GM23248 (cell line): ENCODE measurements at regions not wholly inside any gene's neighbourhood (a gene's known extent, or its start where the extent isn't known, plus 50 kb on each side); places are given as distances from the start of the nearest gene placed in this dataset.
"Not testable (repeated sequence)": the region's sequence is repeated elsewhere in the genome, so short reads cannot be mapped to it uniquely, and the experiment has no call there.

Experiments
- DNase-seq: peaks from one replicate; pipeline ENCODE4 v3.0.0-alpha.2; 2015
- H2AFZ ChIP-seq: fragments of 200-600 bp; sonication (generic); 2 replicates; pipeline ENCODE4 v1.6.1; 2016; ENCODE audit warnings: antibody characterized with exemption
- H3F3A ChIP-seq: fragments of 200-600 bp; sonication (generic); 2 replicates; pipeline ENCODE4 v1.6.1; 2016; ENCODE audit warnings: mild to moderate bottlenecking, antibody characterized with exemption, mixed run types; ENCODE audit not compliant: insufficient read depth
- H3K27ac ChIP-seq: fragments of 200-600 bp; sonication (generic); 2 replicates; pipeline ENCODE4 v1.5.1; 2016; ENCODE audit warnings: mild to moderate bottlenecking
- H3K27me3 ChIP-seq: fragments of 200-600 bp; sonication (generic); replicated peaks from 2 replicates; pipeline ENCODE4 v1.6.1; 2016; ENCODE audit warnings: mild to moderate bottlenecking; ENCODE audit not compliant: insufficient read depth
- H3K36me3 ChIP-seq: fragments of 200-600 bp; sonication (generic); 2 replicates; pipeline ENCODE4 v1.6.1; 2016; ENCODE audit warnings: low read depth, mild to moderate bottlenecking
- H3K4me1 ChIP-seq: fragments of 200-600 bp; sonication (generic); 2 replicates; pipeline ENCODE4 v1.6.1; 2016; ENCODE audit warnings: mild to moderate bottlenecking; ENCODE audit not compliant: insufficient read depth
- H3K4me2 ChIP-seq: fragments of 200-600 bp; sonication (generic); one replicate; pipeline ENCODE4 v1.6.1; 2016; ENCODE audit warnings: mild to moderate bottlenecking; ENCODE audit not compliant: unreplicated experiment
- H3K4me3 ChIP-seq: fragments of 200-600 bp; sonication (generic); 2 replicates; pipeline ENCODE4 v1.5.1; 2016; ENCODE audit warnings: mild to moderate bottlenecking
- H3K79me2 ChIP-seq: fragments of 200-600 bp; sonication (generic); 2 replicates; pipeline ENCODE4 v1.6.1; 2016; ENCODE audit warnings: mild to moderate bottlenecking; ENCODE audit not compliant: insufficient read depth
- H3K9ac ChIP-seq: fragments of 200-600 bp; sonication (generic); 2 replicates; pipeline ENCODE4 v1.6.1; 2016; ENCODE audit warnings: mild to moderate bottlenecking
- H3K9me2 ChIP-seq: fragments of 200-600 bp; sonication (generic); 2 replicates; pipeline ENCODE4 v1.6.1; 2016; ENCODE audit warnings: mixed run types, mild to moderate bottlenecking, moderate library complexity; ENCODE audit not compliant: insufficient read depth
- H3K9me3 ChIP-seq: fragments of 200-600 bp; sonication (generic); one replicate; pipeline ENCODE4 v1.6.1; 2017; ENCODE audit warnings: low read depth
- H4K20me1 ChIP-seq: fragments of 200-600 bp; sonication (generic); 2 replicates; pipeline ENCODE4 v1.6.0; 2016; ENCODE audit not compliant: insufficient read depth
- EZH2 ChIP-seq: fragments of 200-600 bp; sonication (generic); IDR thresholded peaks from 2 replicates; pipeline ENCODE4 v1.6.1; 2018; ENCODE audit warnings: antibody characterized with exemption, mild to moderate bottlenecking; ENCODE audit not compliant: insufficient read depth, poor library complexity, severe bottlenecking
- EZH2phosphoT487 ChIP-seq: fragments of 200-600 bp; sonication (generic); IDR thresholded peaks from 2 replicates; pipeline ENCODE4 v1.6.1; 2018; ENCODE audit warnings: antibody characterized with exemption, moderate library complexity, mild to moderate bottlenecking, low read depth; ENCODE audit not compliant: insufficient read depth
- WGBS, 2 experiments: methylation state at CpG; one replicate each; pipeline ENCODE4 v1.1.6; 2015 to 2017; ENCODE audit warnings: low lambda C conversion rate in 2 of 2, low coverage in 1 of 2; ENCODE audit errors: missing lambda C conversion rate in 2 of 2; 5-methylcytosine and 5-hydroxymethylcytosine counted together
- in situ Hi-C: fragments of 300-500 bp; cut with MboI; formaldehyde crosslinking; loops from 2 replicates; pipeline ENCODE4 v1.15.0; 2020

GRCh38 chr11:100525197-100525596 lies 161.9 kb upstream of the ARHGAP42 start:
- Histone ChIP-seq H3K4me2 (no peak overlapping the region), H3F3A (no peaks in the 10 kb centered on the region), H3K9me2 (no peaks in the 10 kb centered on the region), H3K9me3 (no peaks in the 10 kb centered on the region), H3K9ac (no peak overlapping the region), H4K20me1 (no peaks in the 10 kb centered on the region), H3K27ac (no peak overlapping the region), H3K27me3 (no peaks in the 10 kb centered on the region), H3K79me2 (no peaks in the 10 kb centered on the region), H3K36me3 (no peaks in the 10 kb centered on the region), H3K4me3 (no peak overlapping the region), H2AFZ (no peak overlapping the region), H3K4me1 (no peaks in the 10 kb centered on the region)
- no peak for DNase-seq
- no peak for TF ChIP-seq EZH2phosphoT487
- no peak for TF ChIP-seq EZH2
- in situ Hi-C loops, result no loop called here
- WGBS, 2 experiments, result 29 to 41% methylated on average over 4 of the region's 4 CpGs

GRCh38 chr11:100525635-100526034 lies 161.5 kb upstream of the ARHGAP42 start:
- TF ChIP-seq EZH2phosphoT487 (no peak), EZH2 (no peak)
- Histone ChIP-seq H3K4me1 (no peaks in the 10 kb centered on the region), H3K4me3 (no peak overlapping the region), H3K27me3 (no peaks in the 10 kb centered on the region), H3K9ac (no peak overlapping the region), H3F3A (no peaks in the 10 kb centered on the region), H3K27ac (no peak overlapping the region), H3K9me3 (no peaks in the 10 kb centered on the region), H3K36me3 (no peaks in the 10 kb centered on the region), H3K79me2 (no peaks in the 10 kb centered on the region), H3K9me2 (no peaks in the 10 kb centered on the region), H3K4me2 (no peak overlapping the region), H4K20me1 (no peaks in the 10 kb centered on the region), H2AFZ (no peak overlapping the region)
- DNase-seq, result no peak
- WGBS, 2 experiments, result 5 to 9% methylated on average over 2 of the region's 2 CpGs
- in situ Hi-C loops, result no loop called here

DNA sequence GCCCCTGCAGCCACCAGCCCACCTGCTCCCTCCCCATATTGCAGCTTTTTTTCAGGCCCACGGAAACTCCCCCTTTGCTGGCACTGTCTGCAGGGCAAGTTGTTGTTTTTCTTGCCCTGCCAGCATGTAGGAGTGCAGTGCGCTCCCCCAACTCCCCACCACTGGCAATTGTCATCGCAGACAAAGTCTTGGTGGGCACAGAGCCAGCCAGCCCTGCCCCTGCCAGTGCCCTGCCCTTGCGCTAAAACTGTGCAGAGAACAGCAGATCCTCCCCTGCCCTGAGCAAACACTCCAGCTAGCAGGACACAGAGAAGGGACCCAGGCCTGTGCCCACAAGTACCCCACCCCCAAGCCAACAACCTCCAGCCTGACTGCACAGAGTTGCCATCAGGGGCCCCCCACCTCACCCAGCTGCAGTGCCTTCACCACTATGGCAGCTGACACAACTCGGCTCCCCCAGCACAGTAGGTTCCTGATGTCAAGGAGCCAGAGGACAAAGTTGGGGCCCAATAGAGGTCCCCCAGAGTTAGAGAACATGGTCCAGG lies 158.1 kb upstream of the ARHGAP42 start:
- Histone ChIP-seq H3K79me2 (no peaks in the 10 kb centered on the region), H3K4me3 (no peak overlapping the region), H3K27ac (no peak overlapping the region), H3K4me1 (no peaks in the 10 kb centered on the region), H4K20me1 (no peaks in the 10 kb centered on the region), H3K9me3 (no peaks in the 10 kb centered on the region), H2AFZ (no peak overlapping the region), H3K4me2 (no peak overlapping the region), H3K9ac (no peak overlapping the region), H3K36me3 (no peaks in the 10 kb centered on the region), H3K9me2 (no peaks in the 10 kb centered on the region), H3K27me3 (no peaks in the 10 kb centered on the region), H3F3A (no peaks in the 10 kb centered on the region)
- in situ Hi-C loops, result no loop called here
- 48 to 52% methylated on average over 5 of the region's 5 CpGs for WGBS, 2 experiments
- TF ChIP-seq EZH2phosphoT487, result no peak
- DNase-seq, result no peak

GRCh38 chr11:100531290-100531689 lies 155.8 kb upstream of the ARHGAP42 start:
- H3K4me2 ChIP-seq, H3K27ac ChIP-seq, DNase-seq, H3K9me2 ChIP-seq, in situ Hi-C loops, H3K4me3 ChIP-seq, H3K4me1 ChIP-seq, H3K9ac ChIP-seq, H3F3A ChIP-seq, H2AFZ ChIP-seq, H3K36me3 ChIP-seq, H3K27me3 ChIP-seq, H3K79me2 ChIP-seq, H3K9me3 ChIP-seq, H4K20me1 ChIP-seq: not testable (repeated sequence)
- WGBS, 2 experiments, result 75 to 82% methylated on average over 1 of the region's 1 CpG

DNA sequence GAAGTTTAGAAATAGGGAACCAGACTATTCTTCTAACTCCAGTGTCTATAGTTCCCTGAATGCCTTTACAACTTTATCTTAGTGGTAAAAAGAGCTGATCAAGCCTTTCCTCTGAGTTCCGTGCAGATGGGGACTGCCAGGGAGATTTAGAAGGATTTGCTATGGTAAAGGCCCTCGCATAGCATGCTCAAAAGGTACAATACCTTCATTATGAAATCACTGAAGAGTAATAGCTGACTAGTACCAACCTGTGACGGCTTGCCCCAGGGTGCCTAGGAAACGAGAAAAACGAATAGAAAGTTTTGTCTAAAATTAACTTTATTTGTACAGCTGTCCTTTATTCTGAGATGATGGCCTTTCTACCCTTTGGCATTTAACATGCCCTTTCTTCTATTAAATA lies 150.1 kb upstream of the ARHGAP42 start:
- H3F3A ChIP-seq, result no peaks in the 10 kb centered on the region
- H3K27me3 ChIP-seq, result no peaks in the 10 kb centered on the region
- no peaks in the 10 kb centered on the region for H3K9me2 ChIP-seq
- in situ Hi-C loops, result no loop called here
- no peaks in the 10 kb centered on the region for H3K79me2 ChIP-seq
- no peak for DNase-seq
- no peak overlapping the region for H3K9ac ChIP-seq
- no peak overlapping the region for H3K4me2 ChIP-seq
- H4K20me1 ChIP-seq, result no peaks in the 10 kb centered on the region
- no peak overlapping the region for H3K4me3 ChIP-seq
- H2AFZ ChIP-seq, result no peak overlapping the region
- 20 to 25% methylated on average over 5 of the region's 5 CpGs for WGBS, 2 experiments
- no peak overlapping the region for H3K27ac ChIP-seq
- no peaks in the 10 kb centered on the region for H3K9me3 ChIP-seq
- no peaks in the 10 kb centered on the region for H3K36me3 ChIP-seq
- H3K4me1 ChIP-seq, result no peaks in the 10 kb centered on the region
- TF ChIP-seq EZH2 (no peak), EZH2phosphoT487 (no peak)
